A549 (cell line): ENCODE measurements at regions not wholly inside any gene's neighbourhood (a gene's known extent, or its start where the extent isn't known, plus 50 kb on each side); places are given as distances from the start of the nearest gene placed in this dataset.

Experiments used
- CEBPB ChIP-seq, 2 experiments: fragments of >200 bp in 1 of 2; sonication (Bioruptor Twin) in 1 of 2; formaldehyde crosslinking in 1 of 2; IDR thresholded peaks; 2 replicates each; pipeline ENCODE4 v1.6.1; 2012 to 2016
- EP300 ChIP-seq, 2 experiments: fragments of >200 bp; sonication (Bioruptor Twin); formaldehyde crosslinking; IDR thresholded peaks; 2 replicates in 1 of 2; 3 replicates in 1 of 2; pipeline ENCODE4 v1.6.1; 2016 to 2017
- HDAC2 ChIP-seq: fragments of 200-600 bp; sonication (generic); IDR thresholded peaks from 2 replicates; pipeline ENCODE4 v1.6.1; 2016
- HOXA7 ChIP-seq: fragments of 250-450 bp; sonication (Bioruptor Pico); IDR thresholded peaks from 2 replicates; pipeline ENCODE4 v1.5.0; 2020; ENCODE audit warnings: mild to moderate bottlenecking, moderate library complexity
- MYC ChIP-seq: IDR thresholded peaks from 2 replicates; pipeline ENCODE4 v1.6.1; 2012; ENCODE audit warnings: mild to moderate bottlenecking, inconsistent platforms, low read length, improper control_type of control experiment, borderline replicate concordance
- PHF8 ChIP-seq: fragments of 200-600 bp; sonication (generic); IDR thresholded peaks from 2 replicates; pipeline ENCODE4 v1.6.1; 2016; ENCODE audit warnings: low read depth, mild to moderate bottlenecking, antibody characterized with exemption, moderate library complexity, borderline replicate concordance
- POLR2A ChIP-seq: IDR thresholded peaks from 2 replicates; pipeline ENCODE4 v1.6.1; 2012; ENCODE audit warnings: mild to moderate bottlenecking, low read length
- RAD21 ChIP-seq, 2 experiments: fragments of >200 bp in 1 of 2; sonication (Bioruptor Twin) in 1 of 2; formaldehyde crosslinking in 1 of 2; IDR thresholded peaks in 1 of 2; conservative IDR thresholded peaks in 1 of 2; 2 replicates in 1 of 2; 3 replicates in 1 of 2; pipeline ENCODE4 v1.6.1; 2012 to 2018; ENCODE audit warnings: inconsistent platforms in 1 of 2
- RNF2 ChIP-seq: fragments of 200-600 bp; sonication (generic); IDR thresholded peaks from 2 replicates; pipeline ENCODE4 v1.6.1; 2016; ENCODE audit warnings: low read depth, mild to moderate bottlenecking, antibody characterized with exemption, moderate library complexity, borderline replicate concordance
- SMC3 ChIP-seq: fragments of >200 bp; sonication (Bioruptor Twin); formaldehyde crosslinking; IDR thresholded peaks from 3 replicates; pipeline ENCODE4 v1.6.1; 2018; ENCODE audit warnings: inconsistent platforms
- TF ChIP-seq, protein P1 (sequence below): fragments of >200 bp; sonication (Bioruptor Twin); formaldehyde crosslinking; IDR thresholded peaks from 3 replicates; pipeline ENCODE4 v1.5.1; 2016
- TF ChIP-seq, protein P2 (sequence below): IDR thresholded peaks from 2 replicates; pipeline ENCODE4 v1.6.1; 2012
- TF ChIP-seq, protein P3 (sequence below): fragments of 450-650 bp; IDR thresholded peaks from 2 replicates; pipeline ENCODE4 v1.6.1; 2014; ENCODE audit warnings: antibody characterized with exemption

DNA sequence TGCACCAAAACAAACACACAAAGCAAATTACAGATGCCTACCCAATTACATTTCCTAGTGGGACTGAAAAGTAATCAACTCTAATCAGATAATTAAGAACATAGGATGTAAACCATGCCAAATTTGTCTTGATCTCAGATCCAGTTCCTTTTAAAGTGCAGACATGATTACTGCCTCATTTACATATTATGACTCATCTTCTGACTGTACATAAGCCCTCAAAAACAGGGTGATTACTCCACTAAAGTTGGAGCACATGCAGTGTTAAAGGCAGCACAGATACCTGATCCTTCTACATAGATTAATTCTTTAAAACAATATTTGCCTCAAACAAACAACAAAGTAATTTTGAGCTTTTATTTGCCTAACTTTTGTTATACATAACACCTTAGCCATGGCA is 337.2 kb downstream of the RPS29 start:
- TF ChIP-seq EP300 (IDR thresholded peaks at IDR 0.05) = no peak
- TF ChIP-seq, protein P1, sequence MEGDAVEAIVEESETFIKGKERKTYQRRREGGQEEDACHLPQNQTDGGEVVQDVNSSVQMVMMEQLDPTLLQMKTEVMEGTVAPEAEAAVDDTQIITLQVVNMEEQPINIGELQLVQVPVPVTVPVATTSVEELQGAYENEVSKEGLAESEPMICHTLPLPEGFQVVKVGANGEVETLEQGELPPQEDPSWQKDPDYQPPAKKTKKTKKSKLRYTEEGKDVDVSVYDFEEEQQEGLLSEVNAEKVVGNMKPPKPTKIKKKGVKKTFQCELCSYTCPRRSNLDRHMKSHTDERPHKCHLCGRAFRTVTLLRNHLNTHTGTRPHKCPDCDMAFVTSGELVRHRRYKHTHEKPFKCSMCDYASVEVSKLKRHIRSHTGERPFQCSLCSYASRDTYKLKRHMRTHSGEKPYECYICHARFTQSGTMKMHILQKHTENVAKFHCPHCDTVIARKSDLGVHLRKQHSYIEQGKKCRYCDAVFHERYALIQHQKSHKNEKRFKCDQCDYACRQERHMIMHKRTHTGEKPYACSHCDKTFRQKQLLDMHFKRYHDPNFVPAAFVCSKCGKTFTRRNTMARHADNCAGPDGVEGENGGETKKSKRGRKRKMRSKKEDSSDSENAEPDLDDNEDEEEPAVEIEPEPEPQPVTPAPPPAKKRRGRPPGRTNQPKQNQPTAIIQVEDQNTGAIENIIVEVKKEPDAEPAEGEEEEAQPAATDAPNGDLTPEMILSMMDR = no peak
- no peak for TF ChIP-seq PHF8
- no peak for TF ChIP-seq RNF2
- TF ChIP-seq, protein P2, sequence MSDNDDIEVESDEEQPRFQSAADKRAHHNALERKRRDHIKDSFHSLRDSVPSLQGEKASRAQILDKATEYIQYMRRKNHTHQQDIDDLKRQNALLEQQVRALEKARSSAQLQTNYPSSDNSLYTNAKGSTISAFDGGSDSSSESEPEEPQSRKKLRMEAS = no peak
- no peak for TF ChIP-seq HDAC2
- no peak for TF ChIP-seq SMC3
- no peak for TF ChIP-seq POLR2A
- no peak for TF ChIP-seq CEBPB (IDR thresholded peaks at IDR 0.05)
- TF ChIP-seq, protein P3, sequence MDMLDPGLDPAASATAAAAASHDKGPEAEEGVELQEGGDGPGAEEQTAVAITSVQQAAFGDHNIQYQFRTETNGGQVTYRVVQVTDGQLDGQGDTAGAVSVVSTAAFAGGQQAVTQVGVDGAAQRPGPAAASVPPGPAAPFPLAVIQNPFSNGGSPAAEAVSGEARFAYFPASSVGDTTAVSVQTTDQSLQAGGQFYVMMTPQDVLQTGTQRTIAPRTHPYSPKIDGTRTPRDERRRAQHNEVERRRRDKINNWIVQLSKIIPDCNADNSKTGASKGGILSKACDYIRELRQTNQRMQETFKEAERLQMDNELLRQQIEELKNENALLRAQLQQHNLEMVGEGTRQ = no peak
- no peak for TF ChIP-seq MYC
- no peak for TF ChIP-seq RAD21 (conservative IDR thresholded peaks at IDR 0.05 in 1 of 2, IDR thresholded peaks at IDR 0.05 in 1 of 2)
- no peak for TF ChIP-seq HOXA7 (CRISPR knock-in tag)
